Natural killer cell (primary cell): ENCODE measurements at regions not wholly inside any gene's neighbourhood (a gene's known extent, or its start where the extent isn't known, plus 50 kb on each side); places are given as distances from the start of the nearest gene placed in this dataset.

Source experiments
- ATAC-seq, 3 donors: fragments of 150-1000 bp in 2 of 3; fragments of 200-7000 bp in 1 of 3; cut with Tn5 transposase; 1 replicate in 1 of 3; 2 replicates in 2 of 3; pipeline ENCODE4 v1.10.0; 2021; ENCODE audit warnings: mild to moderate bottlenecking in 2 of 3, moderate library complexity in 2 of 3
- DNase-seq, 2 donors: peaks; one replicate each; pipeline versions ENCODE4 v3.0.0 to v3.0.0-alpha.2; 2013 to 2021; ENCODE audit warnings: mixed read lengths in 1 of 2
- H3K27ac ChIP-seq: one replicate; pipeline ENCODE4 v1.5.1; 2013; ENCODE audit warnings: mild to moderate bottlenecking, low read length
- H3K27me3 ChIP-seq: one replicate; pipeline ENCODE4 v1.6.1; 2013; ENCODE audit warnings: low read length; ENCODE audit not compliant: control insufficient read depth, insufficient read depth
- H3K36me3 ChIP-seq: one replicate; pipeline ENCODE4 v1.6.1; 2013; ENCODE audit warnings: low read length; ENCODE audit not compliant: control insufficient read depth, insufficient read depth
- H3K4me1 ChIP-seq: one replicate; pipeline ENCODE4 v1.6.1; 2013; ENCODE audit warnings: low read length; ENCODE audit not compliant: control insufficient read depth, insufficient read depth
- H3K4me3 ChIP-seq: one replicate; pipeline ENCODE4 v1.5.1; 2013; ENCODE audit warnings: low read length
- H3K9me3 ChIP-seq: one replicate; pipeline ENCODE4 v1.6.1; 2013; ENCODE audit warnings: low read length; ENCODE audit not compliant: control insufficient read depth, insufficient read depth
- H3K27ac Mint-ChIP-seq, 2 donors: one replicate each; pipeline ENCODE4 v1.8.0; 2022; ENCODE audit warnings: mild to moderate bottlenecking in 2 of 2, mixed read lengths in 2 of 2, moderate library complexity in 1 of 2
- H3K27me3 Mint-ChIP-seq, 2 donors: one replicate each; pipeline ENCODE4 v1.8.0; 2022; ENCODE audit warnings: low read depth in 2 of 2, mixed read lengths in 2 of 2
- H3K36me3 Mint-ChIP-seq: one replicate; pipeline ENCODE4 v1.8.0; 2022; ENCODE audit warnings: mixed read lengths
- H3K4me1 Mint-ChIP-seq, 2 donors: one replicate each; pipeline ENCODE4 v1.8.0; 2022; ENCODE audit warnings: mixed read lengths in 2 of 2
- H3K4me3 Mint-ChIP-seq: one replicate; pipeline ENCODE4 v1.8.0; 2022; ENCODE audit warnings: mild to moderate bottlenecking, moderate library complexity, mixed read lengths
- H3K9me3 Mint-ChIP-seq, 2 donors: one replicate each; pipeline ENCODE4 v1.8.0; 2022; ENCODE audit warnings: mixed read lengths in 2 of 2
- CTCF ChIP-seq: fragments of 200-600 bp; IDR thresholded peaks from one replicate; pipeline ENCODE4 v1.8.0; 2022; ENCODE audit warnings: antibody characterized with exemption
- WGBS: methylation state at CpG from one replicate; pipeline ENCODE4 v1.1.7; 2013; ENCODE audit warnings: missing lambda C conversion rate; ENCODE audit not compliant: insufficient coverage; 5-methylcytosine and 5-hydroxymethylcytosine counted together
- intact Hi-C: fragments of 100-400 bp; cut with micrococcal nuclease; formaldehyde crosslinking; loops from one replicate; pipeline ENCODE4 v1.14.2; 2022

GRCh38 chr4:130099105-130099504, 1003.2 kb downstream of the C4orf33 start:
- ATAC-seq (no peak), DNase-seq (no peak)
- H3K27ac Mint-ChIP-seq: no peak overlapping the region
- H3K9me3 Mint-ChIP-seq: peaks cover 20 to 21% of the 10 kb centered on the region in 2 donors
- H3K36me3 ChIP-seq: no peaks in the 10 kb centered on the region
- H3K4me1 ChIP-seq: no peaks in the 10 kb centered on the region
- H3K4me3 ChIP-seq: no peak overlapping the region
- no peaks in the 10 kb centered on the region for H3K36me3 Mint-ChIP-seq
- intact Hi-C loops: no loop called here
- no peaks in the 10 kb centered on the region for H3K27me3 ChIP-seq
- H3K9me3 ChIP-seq: no peaks in the 10 kb centered on the region
- no peak for TF ChIP-seq CTCF
- no peaks in the 10 kb centered on the region for H3K27me3 Mint-ChIP-seq
- 67% methylated on average over 1 of the region's 1 CpG for WGBS
- H3K4me1 Mint-ChIP-seq: no peaks in the 10 kb centered on the region
- H3K4me3 Mint-ChIP-seq: no peak overlapping the region
- H3K27ac ChIP-seq: no peak overlapping the region

GRCh38 chr4:130110189-130110588, 1014.2 kb downstream of the C4orf33 start:
- Histone ChIP-seq H3K4me3 (no peak overlapping the region), H3K9me3 (peaks cover 2% of the 10 kb centered on the region), H3K27me3 (no peaks in the 10 kb centered on the region), H3K27ac (no peak overlapping the region), H3K4me1 (no peaks in the 10 kb centered on the region), H3K36me3 (no peaks in the 10 kb centered on the region)
- DNase-seq (no peak), ATAC-seq (no peak)
- intact Hi-C loops: no loop called here
- Mint-ChIP-seq H3K4me1 (no peaks in the 10 kb centered on the region), H3K27ac (no peak overlapping the region), H3K27me3 (no peaks in the 10 kb centered on the region), H3K36me3 (peaks cover 7% of the 10 kb centered on the region), H3K4me3 (no peak overlapping the region), H3K9me3 (peaks cover 12 to 20% of the 10 kb centered on the region in 2 donors)
- no peak for TF ChIP-seq CTCF

GRCh38 chr4:130110770-130111169, 1014.8 kb downstream of the C4orf33 start:
- H3K36me3 ChIP-seq: no peaks in the 10 kb centered on the region
- H3K27me3 ChIP-seq: no peaks in the 10 kb centered on the region
- no peak overlapping the region for H3K27ac ChIP-seq
- no peak for DNase-seq
- intact Hi-C loops: no loop called here
- no peak for TF ChIP-seq CTCF
- H3K9me3 Mint-ChIP-seq: peaks cover 12 to 20% of the 10 kb centered on the region in 2 donors
- H3K4me1 Mint-ChIP-seq: no peaks in the 10 kb centered on the region
- H3K9me3 ChIP-seq: peaks cover 2% of the 10 kb centered on the region
- H3K27me3 Mint-ChIP-seq: no peaks in the 10 kb centered on the region
- no peaks in the 10 kb centered on the region for H3K4me1 ChIP-seq
- no peak for ATAC-seq
- 50% methylated on average over 1 of the region's 1 CpG for WGBS
- no peak overlapping the region for H3K27ac Mint-ChIP-seq
- H3K4me3 Mint-ChIP-seq: no peak overlapping the region
- no peak overlapping the region for H3K4me3 ChIP-seq
- peaks cover 8% of the 10 kb centered on the region for H3K36me3 Mint-ChIP-seq

GRCh38 chr4:130124066-130124465, 1028.1 kb downstream of the C4orf33 start:
- Mint-ChIP-seq H3K4me3 (no peak overlapping the region), H3K4me1 (no peaks in the 10 kb centered on the region), H3K27ac (no peak overlapping the region), H3K27me3 (no peaks in the 10 kb centered on the region), H3K36me3 (no peaks in the 10 kb centered on the region), H3K9me3 (peaks cover 9 to 14% of the 10 kb centered on the region in 2 donors)
- H3K36me3 ChIP-seq: no peaks in the 10 kb centered on the region
- no peak for TF ChIP-seq CTCF
- H3K27ac ChIP-seq: no peak overlapping the region
- no peaks in the 10 kb centered on the region for H3K9me3 ChIP-seq
- H3K27me3 ChIP-seq: no peaks in the 10 kb centered on the region
- H3K4me1 ChIP-seq: no peaks in the 10 kb centered on the region
- no peak for DNase-seq
- intact Hi-C loops: no loop called here
- no peak overlapping the region for H3K4me3 ChIP-seq
- no peak for ATAC-seq
- WGBS: 85% methylated on average over 3 of the region's 4 CpGs
